ENCODE measurements at regions not wholly inside any gene's neighbourhood (a gene's known extent, or its start where the extent isn't known, plus 50 kb on each side); places are given as distances from the start of the nearest gene placed in this dataset.

- Histone ChIP-seq H3K27ac (ENCODE audit: low read depth in 1 of 2, low read length in 2 of 2) (no peak overlapping the region), H3K36me3 (ENCODE audit: control insufficient read depth in 4 of 4, insufficient read depth in 3 of 4, low read depth in 1 of 4, low read length in 3 of 4) (no peaks in the 10 kb centered on the region), H3K9ac (ENCODE audit: low read depth in 1 of 2, low read length in 2 of 2) (no peak overlapping the region), H3K4me3 (ENCODE audit: low read depth in 1 of 3, low read length in 3 of 3) (no peak overlapping the region), H3K4me1 (ENCODE audit: control insufficient read depth in 4 of 4, insufficient read depth in 4 of 4, low read length in 3 of 4) (no peaks in the 10 kb centered on the region), H3K27me3 (ENCODE audit: control insufficient read depth in 4 of 4, insufficient read depth in 4 of 4, low read length in 3 of 4) (peaks cover 0 to 3% (median 0%) of the 10 kb centered on the region in 4 donors), H3K9me3 (ENCODE audit: control insufficient read depth in 4 of 4, low read length in 3 of 4) (no peaks in the 10 kb centered on the region)
- no peak for TF ChIP-seq RAD21 (IDR thresholded peaks at IDR 0.05)
- TF ChIP-seq HNF4A (conservative IDR thresholded peaks at IDR 0.05) = no peak
- DNase-seq (ENCODE audit: low spot score) = no peak
Measured at GRCh38 chr1:187655104-187655503, 826.4 kb downstream of the PLA2G4A start.

DNA sequence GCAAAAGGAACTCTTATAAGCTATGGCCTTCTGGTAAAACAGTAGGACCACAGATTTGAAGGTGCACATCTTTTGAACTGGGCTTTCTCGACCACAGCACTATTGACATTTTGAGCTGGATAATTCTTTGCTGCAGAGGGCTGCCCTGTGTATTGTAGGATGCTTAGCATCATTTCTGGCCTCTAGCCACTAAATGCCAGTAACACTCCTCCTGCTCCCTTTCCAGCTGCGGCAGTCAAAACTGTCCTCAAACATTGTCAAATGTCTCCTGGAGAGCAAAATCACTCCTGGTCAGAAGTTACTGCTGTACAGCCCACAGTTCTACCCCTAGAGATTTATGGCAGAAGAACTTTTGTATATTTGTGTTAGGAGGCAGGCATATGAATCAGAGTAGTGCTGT is 836.7 kb downstream of the PLA2G4A start:
- Histone ChIP-seq H3K4me1 (ENCODE audit: control insufficient read depth in 4 of 4, insufficient read depth in 4 of 4, low read length in 3 of 4) (no peaks in the 10 kb centered on the region), H3K27ac (ENCODE audit: low read depth in 1 of 2, low read length in 2 of 2) (no peak overlapping the region), H3K4me3 (ENCODE audit: low read depth in 1 of 3, low read length in 3 of 3) (no peak overlapping the region), H3K36me3 (ENCODE audit: control insufficient read depth in 4 of 4, insufficient read depth in 3 of 4, low read depth in 1 of 4, low read length in 3 of 4) (no peaks in the 10 kb centered on the region), H3K9ac (ENCODE audit: low read depth in 1 of 2, low read length in 2 of 2) (no peak overlapping the region), H3K9me3 (ENCODE audit: control insufficient read depth in 4 of 4, low read length in 3 of 4) (no peaks in the 10 kb centered on the region), H3K27me3 (ENCODE audit: control insufficient read depth in 4 of 4, insufficient read depth in 4 of 4, low read length in 3 of 4) (no peaks in the 10 kb centered on the region)
- TF ChIP-seq SP1 (IDR thresholded peaks at IDR 0.05) (no peak), RXRA (IDR thresholded peaks at IDR 0.05) (no peak), TAF1 (conservative IDR thresholded peaks at IDR 0.05) (no peak), ZBTB33 (IDR thresholded peaks at IDR 0.05) (no peak)
- DNase-seq (ENCODE audit: low spot score) = no peak
- WGBS = 78% methylated on average over 2 of the region's 2 CpGs

- Histone ChIP-seq H3K36me3 (ENCODE audit: control insufficient read depth in 4 of 4, insufficient read depth in 3 of 4, low read depth in 1 of 4, low read length in 3 of 4) (no peaks in the 10 kb centered on the region), H3K4me3 (ENCODE audit: low read depth in 1 of 3, low read length in 3 of 3) (no peak overlapping the region), H3K27ac (ENCODE audit: low read depth in 1 of 2, low read length in 2 of 2) (no peak overlapping the region), H3K9ac (ENCODE audit: low read depth in 1 of 2, low read length in 2 of 2) (no peak overlapping the region), H3K9me3 (ENCODE audit: control insufficient read depth in 4 of 4, low read length in 3 of 4) (no peaks in the 10 kb centered on the region), H3K4me1 (ENCODE audit: control insufficient read depth in 4 of 4, insufficient read depth in 4 of 4, low read length in 3 of 4) (no peaks in the 10 kb centered on the region), H3K27me3 (ENCODE audit: control insufficient read depth in 4 of 4, insufficient read depth in 4 of 4, low read length in 3 of 4) (no peaks in the 10 kb centered on the region)
- DNase-seq (ENCODE audit: low spot score) = no peak
- TF ChIP-seq FOXA2 (IDR thresholded peaks at IDR 0.05) (no peak), NR2F2 (IDR thresholded peaks at IDR 0.05) (no peak), JUND (IDR thresholded peaks at IDR 0.05) (no peak), SP1 (IDR thresholded peaks at IDR 0.05) (no peak)
- WGBS = 72% methylated on average over 1 of the region's 1 CpG
Measured at GRCh38 chr1:187680823-187681222, 852.1 kb downstream of the PLA2G4A start.

DNA sequence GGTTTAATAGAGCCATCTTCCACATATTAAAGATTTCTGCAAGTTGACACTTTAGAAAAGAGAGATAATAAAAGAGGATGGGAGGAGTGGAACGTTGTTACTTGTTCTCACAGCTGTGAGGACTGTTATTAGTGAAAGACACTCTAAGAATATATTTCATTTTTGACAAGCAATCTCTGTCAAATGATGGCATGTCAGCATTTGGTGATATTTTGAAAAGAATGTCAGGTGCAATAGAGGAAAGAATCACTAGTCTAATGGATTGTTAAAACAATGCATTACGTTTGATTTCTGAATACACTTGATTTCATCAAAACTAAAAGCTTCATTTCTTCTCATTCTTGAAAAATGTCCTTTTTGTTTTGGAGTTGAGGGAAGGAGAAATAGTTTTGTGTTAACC is 853.4 kb downstream of the PLA2G4A start:
- H3K36me3 ChIP-seq (ENCODE audit: control insufficient read depth in 4 of 4, insufficient read depth in 3 of 4, low read depth in 1 of 4, low read length in 3 of 4) = no peaks in the 10 kb centered on the region
- no peak for DNase-seq (ENCODE audit: low spot score)
- H3K4me1 ChIP-seq (ENCODE audit: control insufficient read depth in 4 of 4, insufficient read depth in 4 of 4, low read length in 3 of 4) = no peaks in the 10 kb centered on the region
- no peak overlapping the region for H3K4me3 ChIP-seq (ENCODE audit: low read depth in 1 of 3, low read length in 3 of 3)
- no peaks in the 10 kb centered on the region for H3K9me3 ChIP-seq (ENCODE audit: control insufficient read depth in 4 of 4, low read length in 3 of 4)
- H3K9ac ChIP-seq (ENCODE audit: low read depth in 1 of 2, low read length in 2 of 2) = no peak overlapping the region
- H3K27ac ChIP-seq (ENCODE audit: low read depth in 1 of 2, low read length in 2 of 2) = no peak overlapping the region
- H3K27me3 ChIP-seq (ENCODE audit: control insufficient read depth in 4 of 4, insufficient read depth in 4 of 4, low read length in 3 of 4) = no peaks in the 10 kb centered on the region
- TF ChIP-seq FOXA2 (IDR thresholded peaks at IDR 0.05) = no peak
- TF ChIP-seq FOXA1 (IDR thresholded peaks at IDR 0.05) = no peak
- no peak for TF ChIP-seq JUND (IDR thresholded peaks at IDR 0.05)
- no peak for TF ChIP-seq GABPA (IDR thresholded peaks at IDR 0.05 in 1 of 2, conservative IDR thresholded peaks at IDR 0.05 in 1 of 2)
- TF ChIP-seq RXRA (IDR thresholded peaks at IDR 0.05) = no peak
- no peak for TF ChIP-seq HNF4A (conservative IDR thresholded peaks at IDR 0.05)
- TF ChIP-seq ATF3 (IDR thresholded peaks at IDR 0.05) = no peak
- no peak for TF ChIP-seq TAF1 (conservative IDR thresholded peaks at IDR 0.05)
- WGBS = 44% methylated on average over 2 of the region's 2 CpGs

All from liver (tissue), 7 donors.